Naive B cell (primary cell): ENCODE measurements at regions not wholly inside any gene's neighbourhood (a gene's known extent, or its start where the extent isn't known, plus 50 kb on each side); places are given as distances from the start of the nearest gene placed in this dataset.

ENCODE experiments used
- ATAC-seq, 2 donors: fragments of 150-1000 bp; cut with Tn5 transposase; 2 replicates each; pipeline ENCODE4 v1.10.0; 2021; ENCODE audit warnings: low read depth in 2 of 2, mild to moderate bottlenecking in 2 of 2, moderate library complexity in 2 of 2
- DNase-seq: peaks from one replicate; pipeline ENCODE4 v3.0.0; 2022
- H3K27ac Mint-ChIP-seq, 6 donors: one replicate each; pipeline ENCODE4 v1.8.0; 2020 to 2022; ENCODE audit warnings: mild to moderate bottlenecking in 6 of 6, mixed read lengths in 6 of 6, moderate library complexity in 5 of 6, inconsistent platforms in 2 of 6
- H3K27me3 Mint-ChIP-seq, 3 donors: one replicate each; pipeline ENCODE4 v1.8.0; 2021 to 2022; ENCODE audit warnings: mixed read lengths in 3 of 3, mild to moderate bottlenecking in 1 of 3
- H3K36me3 Mint-ChIP-seq, 2 donors: one replicate each; pipeline ENCODE4 v1.8.0; 2020 to 2022; ENCODE audit warnings: mixed read lengths in 2 of 2, inconsistent platforms in 1 of 2, mild to moderate bottlenecking in 1 of 2
- H3K4me1 Mint-ChIP-seq, 3 donors: one replicate each; pipeline ENCODE4 v1.8.0; 2020 to 2022; ENCODE audit warnings: mixed read lengths in 3 of 3, inconsistent platforms in 1 of 3, mild to moderate bottlenecking in 1 of 3, moderate library complexity in 1 of 3
- H3K4me3 Mint-ChIP-seq, 8 donors: one replicate each; pipeline ENCODE4 v1.8.0; 2020 to 2022; ENCODE audit warnings: mild to moderate bottlenecking in 8 of 8, mixed read lengths in 8 of 8, moderate library complexity in 8 of 8, inconsistent platforms in 2 of 8
- H3K9me3 Mint-ChIP-seq, 7 donors: one replicate each; pipeline ENCODE4 v1.8.0; 2020 to 2022; ENCODE audit warnings: mixed read lengths in 7 of 7, mild to moderate bottlenecking in 5 of 7, inconsistent platforms in 2 of 7, moderate library complexity in 1 of 7

- no peak for ATAC-seq
- no peak overlapping the region for H3K4me3 Mint-ChIP-seq
- peak overlapping the region in 1 of 6 donors; percentile 69 for H3K27ac Mint-ChIP-seq
- H3K27me3 Mint-ChIP-seq = peaks cover 0 to 5% (median 2%) of the 10 kb centered on the region in 3 donors
- H3K36me3 Mint-ChIP-seq = peaks cover 0 to 5% of the 10 kb centered on the region in 2 donors
- no peak for DNase-seq
- peaks cover 6 to 15% (median 10%) of the 10 kb centered on the region in 3 donors for H3K4me1 Mint-ChIP-seq
- H3K9me3 Mint-ChIP-seq = peaks cover 0 to under 1% (median 0%) of the 10 kb centered on the region in 7 donors
Observed at GRCh38 chr1:229751610-229752009, 125.6 kb downstream of the URB2 start.

GRCh38 chr1:229752679-229753078 lies 126.6 kb downstream of the URB2 start:
- Mint-ChIP-seq H3K27me3 (no peaks in the 10 kb centered on the region), H3K4me3 (no peak overlapping the region), H3K36me3 (peaks cover 0 to 5% of the 10 kb centered on the region in 2 donors), H3K4me1 (peaks cover 6 to 15% (median 10%) of the 10 kb centered on the region in 3 donors), H3K9me3 (peaks cover 0 to 10% (median 0%) of the 10 kb centered on the region in 7 donors), H3K27ac (peak overlapping the region in 1 of 6 donors; percentile 18)
- DNase-seq (no peak), ATAC-seq (no peak)

GRCh38 chr1:229753764-229754551 lies 127.9 kb downstream of the URB2 start:
- H3K27me3 Mint-ChIP-seq = no peaks in the 10 kb centered on the region
- peaks cover 6 to 15% (median 10%) of the 10 kb centered on the region in 3 donors for H3K4me1 Mint-ChIP-seq
- ATAC-seq = peak; percentile 53 to 66
- H3K27ac Mint-ChIP-seq = peak overlapping the region in 3 of 6 donors; percentile 1 to 66 (median 44)
- peak overlapping the region in 7 of 8 donors; percentile 6 to 87 (median 55) for H3K4me3 Mint-ChIP-seq
- DNase-seq = no peak
- H3K36me3 Mint-ChIP-seq = peaks cover 0 to 2% of the 10 kb centered on the region in 2 donors
- H3K9me3 Mint-ChIP-seq = peaks cover 0 to 10% (median 0%) of the 10 kb centered on the region in 7 donors

GRCh38 chr1:229756666-229757065 lies 130.6 kb downstream of the URB2 start:
- Mint-ChIP-seq H3K4me1 (peaks cover 6 to 15% (median 10%) of the 10 kb centered on the region in 3 donors), H3K27ac (no peak overlapping the region), H3K9me3 (peaks cover 0 to 10% (median 0%) of the 10 kb centered on the region in 7 donors), H3K27me3 (peaks cover 0 to 6% (median 0%) of the 10 kb centered on the region in 3 donors), H3K4me3 (no peak overlapping the region), H3K36me3 (no peaks in the 10 kb centered on the region)
- ATAC-seq = no peak
- no peak for DNase-seq

GRCh38 chr1:229757226-229757625 lies 131.2 kb downstream of the URB2 start:
- Mint-ChIP-seq H3K36me3 (no peaks in the 10 kb centered on the region), H3K4me3 (no peak overlapping the region), H3K9me3 (peaks cover 0 to 10% (median 0%) of the 10 kb centered on the region in 7 donors), H3K4me1 (peaks cover 6 to 15% (median 10%) of the 10 kb centered on the region in 3 donors), H3K27me3 (peaks cover 0 to 6% (median 0%) of the 10 kb centered on the region in 3 donors), H3K27ac (no peak overlapping the region)
- DNase-seq (no peak), ATAC-seq (no peak)

- no peak overlapping the region for H3K27ac Mint-ChIP-seq
- no peak for DNase-seq
- peaks cover 0 to 10% (median 0%) of the 10 kb centered on the region in 7 donors for H3K9me3 Mint-ChIP-seq
- no peak for ATAC-seq
- peaks cover 0 to 6% (median 0%) of the 10 kb centered on the region in 3 donors for H3K27me3 Mint-ChIP-seq
- H3K36me3 Mint-ChIP-seq = no peaks in the 10 kb centered on the region
- no peak overlapping the region for H3K4me3 Mint-ChIP-seq
- peaks cover 6 to 14% (median 10%) of the 10 kb centered on the region in 3 donors for H3K4me1 Mint-ChIP-seq
Observed at GRCh38 chr1:229758101-229759036, 132.3 kb downstream of the URB2 start.

- Mint-ChIP-seq H3K9me3 (peaks cover 0 to 10% (median 0%) of the 10 kb centered on the region in 7 donors), H3K36me3 (no peaks in the 10 kb centered on the region), H3K27ac (peak overlapping the region in 2 of 6 donors; percentile 73 to 76), H3K4me3 (no peak overlapping the region), H3K27me3 (peaks cover 0 to 6% (median 0%) of the 10 kb centered on the region in 3 donors), H3K4me1 (peaks cover 4 to 7% (median 6%) of the 10 kb centered on the region in 3 donors)
- ATAC-seq (no peak), DNase-seq (no peak)
Observed at GRCh38 chr1:229759037-229759435, 133.0 kb downstream of the URB2 start.

GRCh38 chr1:229759586-229759985 lies 133.5 kb downstream of the URB2 start:
- DNase-seq (no peak), ATAC-seq (no peak)
- Mint-ChIP-seq H3K4me1 (peaks cover 0 to 2% (median under 1%) of the 10 kb centered on the region in 3 donors), H3K27ac (no peak overlapping the region), H3K36me3 (no peaks in the 10 kb centered on the region), H3K27me3 (peaks cover 0 to 6% (median 0%) of the 10 kb centered on the region in 3 donors), H3K9me3 (peaks cover 0 to 10% (median 0%) of the 10 kb centered on the region in 7 donors), H3K4me3 (no peak overlapping the region)

- H3K27me3 Mint-ChIP-seq = peaks cover 0 to 6% (median 0%) of the 10 kb centered on the region in 3 donors
- H3K4me1 Mint-ChIP-seq = no peaks in the 10 kb centered on the region
Observed at GRCh38 chr1:229760478-229760996, 134.5 kb downstream of the URB2 start.

GRCh38 chr1:229762891-229763290 lies 136.8 kb downstream of the URB2 start:
- no peak for ATAC-seq
- no peaks in the 10 kb centered on the region for H3K4me1 Mint-ChIP-seq
- H3K4me3 Mint-ChIP-seq = no peak overlapping the region
- H3K27ac Mint-ChIP-seq = no peak overlapping the region
- no peaks in the 10 kb centered on the region for H3K9me3 Mint-ChIP-seq
- no peak for DNase-seq
- peaks cover 0 to 6% (median 0%) of the 10 kb centered on the region in 3 donors for H3K27me3 Mint-ChIP-seq
- H3K36me3 Mint-ChIP-seq = no peaks in the 10 kb centered on the region

More at GRCh38 chr1:229760478-229760996, 134.5 kb downstream of the URB2 start:
- Mint-ChIP-seq H3K36me3 (no peaks in the 10 kb centered on the region), H3K9me3 (peaks cover 0 to 10% (median 0%) of the 10 kb centered on the region in 7 donors), H3K27ac (peak overlapping the region in 2 of 6 donors; percentile 20 to 29), H3K4me3 (no peak overlapping the region)
- DNase-seq = no peak
- ATAC-seq = no peak

- no peak overlapping the region for H3K4me3 Mint-ChIP-seq
Observed at GRCh38 chr1:229768232-229768631, 142.2 kb downstream of the URB2 start.

GRCh38 chr1:229769006-229769405 lies 143.0 kb downstream of the URB2 start:
- Mint-ChIP-seq H3K4me1 (peaks cover 0 to 1% (median 0%) of the 10 kb centered on the region in 3 donors), H3K4me3 (no peak overlapping the region), H3K27me3 (peaks cover 0 to 34% (median 11%) of the 10 kb centered on the region in 3 donors), H3K9me3 (no peaks in the 10 kb centered on the region), H3K36me3 (peaks cover 0 to 12% of the 10 kb centered on the region in 2 donors), H3K27ac (no peak overlapping the region)
- no peak for ATAC-seq
- no peak for DNase-seq

More at GRCh38 chr1:229768232-229768631, 142.2 kb downstream of the URB2 start:
- Mint-ChIP-seq H3K9me3 (no peaks in the 10 kb centered on the region), H3K36me3 (peaks cover 0 to 12% of the 10 kb centered on the region in 2 donors), H3K4me1 (no peaks in the 10 kb centered on the region), H3K27me3 (peaks cover 0 to 32% (median 10%) of the 10 kb centered on the region in 3 donors), H3K27ac (no peak overlapping the region)
- DNase-seq = no peak
- ATAC-seq = no peak

- no peak for ATAC-seq
- Mint-ChIP-seq H3K27ac (peak overlapping the region in 1 of 6 donors; percentile 27), H3K36me3 (peaks cover 0 to 12% of the 10 kb centered on the region in 2 donors), H3K9me3 (no peaks in the 10 kb centered on the region), H3K4me3 (no peak overlapping the region), H3K4me1 (peaks cover 0 to 2% (median 0%) of the 10 kb centered on the region in 3 donors), H3K27me3 (peaks cover 0 to 34% (median 14%) of the 10 kb centered on the region in 3 donors)
- DNase-seq = no peak
Observed at GRCh38 chr1:229769809-229770208, 143.8 kb downstream of the URB2 start.
